A549 (cell line): ENCODE measurements at regions not wholly inside any gene's neighbourhood (a gene's known extent, or its start where the extent isn't known, plus 50 kb on each side); places are given as distances from the start of the nearest gene placed in this dataset.

Experiments
- ATAC-seq, 2 experiments: fragments of 200-7000 bp in 1 of 2; fragments of >200 bp in 1 of 2; cut with Nextera tagmentation in 1 of 2; cut with Tn5 transposase in 1 of 2; 3 replicates each; pipeline versions ENCODE4 v1.8.0 to v1.9.1; 2018 to 2020; ENCODE audit warnings: mild to moderate bottlenecking in 1 of 2, moderate library complexity in 1 of 2
- CTCF ChIA-PET: fragments of 300-600 bp; sonication (Branson Sonifier 250); formaldehyde crosslinking; extraction: SDS; loops from one replicate; lab custom pipeline; 2021; ENCODE audit warnings: antibody characterized with exemption, inconsistent platforms; lab: Yijun Ruan, JAX
- POLR2A ChIA-PET: fragments of 350-600 bp; formaldehyde crosslinking; extraction: SDS; loops from one replicate; lab custom pipeline; 2021; ENCODE audit warnings: antibody characterized with exemption, inconsistent platforms; lab: Yijun Ruan, JAX
- DNase-seq, 2 experiments: peaks; one replicate each; pipeline versions ENCODE4 v3.0.0 to v3.0.0-alpha.2; 2011 to 2016; ENCODE audit warnings: low read depth in 1 of 2, low spot score in 1 of 2
- FAIRE-seq: peaks from 2 replicates; lab custom pipeline; 2011; peaks lifted over from hg19 to GRCh38; lab: Jason Lieb, UNC
- H3K27ac ChIP-seq, 2 experiments: fragments of >200 bp; sonication (Bioruptor Twin); formaldehyde crosslinking; 3 replicates each; pipeline ENCODE4 v1.5.1; 2016 to 2017
- H3K4me1 ChIP-seq: fragments of >200 bp; sonication (Bioruptor Twin); formaldehyde crosslinking; 3 replicates; pipeline ENCODE4 v1.6.1; 2016
- H3K4me2 ChIP-seq: fragments of >200 bp; sonication (Bioruptor Twin); formaldehyde crosslinking; 3 replicates; pipeline ENCODE4 v1.6.1; 2016
- H3K4me3 ChIP-seq: fragments of >200 bp; sonication (Bioruptor Twin); formaldehyde crosslinking; 3 replicates; pipeline ENCODE4 v1.5.1; 2016
- H3K9me3 ChIP-seq: fragments of >200 bp; sonication (Bioruptor Twin); formaldehyde crosslinking; 3 replicates; pipeline ENCODE4 v1.6.1; 2016
- ATOH8 ChIP-seq: fragments of 250-450 bp; sonication (Bioruptor Pico); IDR thresholded peaks from 2 replicates; pipeline ENCODE4 v1.5.0; 2020; ENCODE audit warnings: low read depth, mild to moderate bottlenecking, moderate library complexity
- BCL3 ChIP-seq: fragments of >200 bp; sonication (Bioruptor Twin); formaldehyde crosslinking; IDR thresholded peaks from 3 replicates; pipeline ENCODE4 v1.6.1; 2016
- BHLHE40 ChIP-seq: IDR thresholded peaks from 2 replicates; pipeline ENCODE4 v1.6.1; 2012; ENCODE audit warnings: low read depth, low read length, inconsistent platforms
- CBX2 ChIP-seq: fragments of 200-600 bp; sonication (generic); IDR thresholded peaks from 2 replicates; pipeline ENCODE4 v1.6.1; 2016; ENCODE audit warnings: low read depth, mild to moderate bottlenecking, borderline replicate concordance
- CEBPB ChIP-seq, 2 experiments: fragments of >200 bp in 1 of 2; sonication (Bioruptor Twin) in 1 of 2; formaldehyde crosslinking in 1 of 2; IDR thresholded peaks; 2 replicates each; pipeline ENCODE4 v1.6.1; 2012 to 2016
- E2F6 ChIP-seq: IDR thresholded peaks from 2 replicates; pipeline ENCODE4 v1.6.1; 2012; ENCODE audit warnings: low read depth, borderline replicate concordance
- EHMT2 ChIP-seq: fragments of 200-600 bp; sonication (generic); IDR thresholded peaks from 2 replicates; pipeline ENCODE4 v1.6.1; 2016; ENCODE audit warnings: antibody characterized with exemption, low read depth, mild to moderate bottlenecking, moderate library complexity
- EP300 ChIP-seq, 2 experiments: fragments of >200 bp; sonication (Bioruptor Twin); formaldehyde crosslinking; IDR thresholded peaks; 2 replicates in 1 of 2; 3 replicates in 1 of 2; pipeline ENCODE4 v1.6.1; 2016 to 2017
- ESRRA ChIP-seq: fragments of 150-350 bp; IDR thresholded peaks from 2 replicates; pipeline ENCODE4 v1.6.1; 2014; ENCODE audit warnings: mild to moderate bottlenecking, low read length, borderline replicate concordance
- FOSL2 ChIP-seq, 2 experiments: fragments of 450-650 bp in 1 of 2; fragments of >200 bp in 1 of 2; sonication (Bioruptor Twin) in 1 of 2; formaldehyde crosslinking; IDR thresholded peaks; 2 replicates each; pipeline versions ENCODE4 v1.5.0 to v1.6.1; 2016 to 2020; ENCODE audit warnings: mild to moderate bottlenecking in 1 of 2, moderate library complexity in 1 of 2
- HMGXB4 ChIP-seq: fragments of 250-450 bp; sonication (Bioruptor Pico); IDR thresholded peaks from 2 replicates; pipeline ENCODE4 v1.5.0; 2021; ENCODE audit warnings: mild to moderate bottlenecking, moderate library complexity, borderline replicate concordance
- HOXA7 ChIP-seq: fragments of 250-450 bp; sonication (Bioruptor Pico); IDR thresholded peaks from 2 replicates; pipeline ENCODE4 v1.5.0; 2020; ENCODE audit warnings: mild to moderate bottlenecking, moderate library complexity
- HOXB13 ChIP-seq: fragments of 250-450 bp; sonication (Bioruptor Pico); IDR thresholded peaks from 2 replicates; pipeline ENCODE4 v1.5.0; 2020; ENCODE audit warnings: low read depth, mild to moderate bottlenecking, moderate library complexity
- HOXB5 ChIP-seq: fragments of 250-450 bp; sonication (Bioruptor Pico); IDR thresholded peaks from 2 replicates; pipeline ENCODE4 v1.5.0; 2020; ENCODE audit warnings: mild to moderate bottlenecking, moderate library complexity
- JUNB ChIP-seq: fragments of >200 bp; sonication (Bioruptor Twin); formaldehyde crosslinking; IDR thresholded peaks from 2 replicates; pipeline ENCODE4 v1.6.1; 2016
- KDM1A ChIP-seq: fragments of 200-600 bp; sonication (generic); IDR thresholded peaks from 2 replicates; pipeline ENCODE4 v1.6.1; 2016; ENCODE audit warnings: low read depth, mild to moderate bottlenecking
- MAFK ChIP-seq: fragments of 450-650 bp; IDR thresholded peaks from 2 replicates; pipeline ENCODE4 v1.6.1; 2014; ENCODE audit not compliant: partially characterized antibody
- MAZ ChIP-seq: fragments of 150-350 bp; IDR thresholded peaks from 2 replicates; pipeline ENCODE4 v1.6.1; 2014; ENCODE audit warnings: antibody characterized with exemption, low read depth, low read length, borderline replicate concordance
- NFE2L2 ChIP-seq: fragments of 150-350 bp; conservative IDR thresholded peaks from 2 replicates; pipeline ENCODE4 v1.6.1; 2014; ENCODE audit warnings: low read length
- NPAS2 ChIP-seq: fragments of 250-450 bp; sonication (Bioruptor Pico); IDR thresholded peaks from 2 replicates; pipeline ENCODE4 v1.8.0; 2022; ENCODE audit warnings: mild to moderate bottlenecking, moderate library complexity, borderline replicate concordance
- PBX3 ChIP-seq: IDR thresholded peaks from 2 replicates; pipeline ENCODE4 v1.6.1; 2012
- RARB ChIP-seq: fragments of 250-450 bp; sonication (Bioruptor Pico); IDR thresholded peaks from 2 replicates; pipeline ENCODE4 v1.8.0; 2021; ENCODE audit warnings: mild to moderate bottlenecking, moderate library complexity
- RCOR1 ChIP-seq: fragments of 150-350 bp; IDR thresholded peaks from 2 replicates; pipeline ENCODE4 v1.6.1; 2014; ENCODE audit warnings: antibody characterized with exemption, low read length, low read depth
- REST ChIP-seq: fragments of 200-600 bp; sonication (generic); IDR thresholded peaks from 2 replicates; pipeline ENCODE4 v1.6.1; 2016; ENCODE audit warnings: antibody characterized with exemption, mild to moderate bottlenecking, moderate library complexity
- SREBF2 ChIP-seq: fragments of 450-650 bp; IDR thresholded peaks from 2 replicates; pipeline ENCODE4 v1.6.1; 2014; ENCODE audit warnings: mild to moderate bottlenecking, moderate library complexity
- TP53 ChIP-seq: fragments of 250-450 bp; sonication (Bioruptor Pico); IDR thresholded peaks from 2 replicates; pipeline ENCODE4 v1.5.0; 2021; ENCODE audit warnings: mild to moderate bottlenecking, moderate library complexity
- WGBS: methylation state at CpG from one replicate; pipeline ENCODE4 v1.1.6; 2017; ENCODE audit errors: missing lambda C conversion rate; 5-methylcytosine and 5-hydroxymethylcytosine counted together

GRCh38 chr2:129488376-129488775 is 491.1 kb upstream of the RAB6C start:
- Histone ChIP-seq H3K9me3 (no peaks in the 10 kb centered on the region), H3K4me1 (no peaks in the 10 kb centered on the region), H3K27ac (no peak overlapping the region), H3K4me2 (no peak overlapping the region), H3K4me3 (no peak overlapping the region)
- DNase-seq (no peak), ATAC-seq (no peak), FAIRE-seq (no peak)
- TF ChIP-seq PBX3: no peak
- no peak for TF ChIP-seq HMGXB4
- no peak for TF ChIP-seq REST
- no peak for TF ChIP-seq JUNB
- TF ChIP-seq NFE2L2: no peak
- TF ChIP-seq NPAS2 (CRISPR knock-in tag): no peak
- no peak for TF ChIP-seq RARB (CRISPR knock-in tag)
- TF ChIP-seq MAZ: no peak
- POLR2A ChIA-PET: no interaction called here
- CTCF ChIA-PET: no interaction called here
- 0% methylated on average over 4 of the region's 4 CpGs for WGBS

- Histone ChIP-seq H3K27ac (no peak overlapping the region), H3K4me1 (no peaks in the 10 kb centered on the region), H3K9me3 (no peaks in the 10 kb centered on the region), H3K4me3 (no peak overlapping the region), H3K4me2 (no peak overlapping the region)
- TF ChIP-seq KDM1A (no peak), TP53 (no peak), FOSL2 (IDR thresholded peaks at IDR 0.05) (no peak), FOSL2 (CRISPR knock-in tag; IDR thresholded peaks at IDR 0.05) (no peak), NPAS2 (CRISPR knock-in tag) (no peak), RARB (CRISPR knock-in tag) (no peak), MAFK (no peak), BHLHE40 (no peak), RCOR1 (no peak), CBX2 (no peak), SREBF2 (no peak), CEBPB (IDR thresholded peaks at IDR 0.05) (no peak), ATOH8 (CRISPR knock-in tag) (no peak), ESRRA (no peak), HOXB5 (CRISPR knock-in tag) (no peak), EHMT2 (no peak), EP300 (IDR thresholded peaks at IDR 0.05) (no peak), BCL3 (no peak), HOXB13 (CRISPR knock-in tag) (no peak), HOXA7 (CRISPR knock-in tag) (no peak), E2F6 (no peak)
- 5% methylated on average over 6 of the region's 7 CpGs for WGBS
- DNase-seq: no peak
- CTCF ChIA-PET: no interaction called here
- POLR2A ChIA-PET: no interaction called here
- ATAC-seq: no peak
- no peak for FAIRE-seq
These were observed 488.8 kb upstream of the RAB6C start for GRCh38 chr2:129490641-129491040.
